GM12872 (cell line): ENCODE measurements at regions not wholly inside any gene's neighbourhood (a gene's known extent, or its start where the extent isn't known, plus 50 kb on each side); places are given as distances from the start of the nearest gene placed in this dataset.

Source experiments
- TF ChIP-seq, protein P1 (sequence below): IDR thresholded peaks from 3 replicates; pipeline ENCODE4 v1.5.1; 2011; ENCODE audit warnings: low read depth, mild to moderate bottlenecking, low read length, moderate library complexity; ENCODE audit not compliant: insufficient read depth

GRCh38 chr1:25099343-25099951, 132.9 kb downstream of the SYF2 start:
- TF ChIP-seq, protein P1, sequence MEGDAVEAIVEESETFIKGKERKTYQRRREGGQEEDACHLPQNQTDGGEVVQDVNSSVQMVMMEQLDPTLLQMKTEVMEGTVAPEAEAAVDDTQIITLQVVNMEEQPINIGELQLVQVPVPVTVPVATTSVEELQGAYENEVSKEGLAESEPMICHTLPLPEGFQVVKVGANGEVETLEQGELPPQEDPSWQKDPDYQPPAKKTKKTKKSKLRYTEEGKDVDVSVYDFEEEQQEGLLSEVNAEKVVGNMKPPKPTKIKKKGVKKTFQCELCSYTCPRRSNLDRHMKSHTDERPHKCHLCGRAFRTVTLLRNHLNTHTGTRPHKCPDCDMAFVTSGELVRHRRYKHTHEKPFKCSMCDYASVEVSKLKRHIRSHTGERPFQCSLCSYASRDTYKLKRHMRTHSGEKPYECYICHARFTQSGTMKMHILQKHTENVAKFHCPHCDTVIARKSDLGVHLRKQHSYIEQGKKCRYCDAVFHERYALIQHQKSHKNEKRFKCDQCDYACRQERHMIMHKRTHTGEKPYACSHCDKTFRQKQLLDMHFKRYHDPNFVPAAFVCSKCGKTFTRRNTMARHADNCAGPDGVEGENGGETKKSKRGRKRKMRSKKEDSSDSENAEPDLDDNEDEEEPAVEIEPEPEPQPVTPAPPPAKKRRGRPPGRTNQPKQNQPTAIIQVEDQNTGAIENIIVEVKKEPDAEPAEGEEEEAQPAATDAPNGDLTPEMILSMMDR = no peak

- TF ChIP-seq, protein P1 = no peak
These were observed 133.6 kb downstream of the SYF2 start for GRCh38 chr1:25098717-25099116.

GRCh38 chr1:25096307-25097150, 135.8 kb downstream of the SYF2 start:
- TF ChIP-seq, protein P1 = no peak

DNA sequence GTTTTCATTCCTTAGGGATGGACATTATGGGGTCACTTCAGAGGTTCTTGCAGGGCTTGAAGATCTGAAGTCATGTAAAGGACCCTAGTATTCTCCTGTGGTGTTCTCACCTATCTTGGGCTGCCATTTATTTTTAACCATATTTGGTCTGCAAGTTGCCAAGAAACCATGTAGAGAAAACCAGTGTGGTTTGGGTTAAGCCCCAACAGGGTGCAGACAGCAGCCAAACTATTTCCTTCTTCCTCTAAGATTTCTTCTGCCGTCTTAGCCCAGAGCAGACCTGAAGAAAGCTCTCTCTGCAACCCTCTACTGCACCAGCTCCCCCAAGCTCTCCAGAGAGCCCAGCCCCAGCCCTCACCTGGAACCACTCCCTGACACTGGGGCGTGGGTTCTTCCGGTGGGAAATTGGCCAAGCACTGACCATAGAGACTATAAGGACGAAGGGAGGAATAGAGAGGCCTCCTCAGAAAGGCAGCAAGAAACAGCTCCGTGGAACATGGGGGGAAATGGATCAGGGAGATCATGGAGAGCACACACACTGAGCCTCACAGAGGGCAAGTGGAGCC, 136.6 kb downstream of the SYF2 start:
- TF ChIP-seq, protein P1 = no peak

DNA sequence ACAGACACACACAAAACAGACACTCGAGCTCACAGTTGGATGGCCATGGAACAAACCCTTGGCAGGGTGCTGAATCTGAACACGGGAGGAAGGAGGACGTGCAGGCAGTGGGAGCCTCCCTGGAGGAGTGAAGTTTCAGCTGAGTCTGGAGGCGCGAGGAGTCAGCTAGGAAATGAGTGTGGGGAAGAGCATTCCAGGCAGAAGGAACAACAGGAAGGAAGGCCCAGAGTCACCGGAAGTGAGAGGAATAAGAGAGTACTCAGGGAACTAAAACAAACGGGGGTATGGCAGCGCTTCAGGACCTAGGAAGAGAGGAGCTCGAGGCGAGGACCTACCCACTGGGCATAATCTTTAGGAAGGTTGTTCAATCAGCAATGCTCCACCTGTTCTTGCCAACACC, 137.3 kb downstream of the SYF2 start:
- TF ChIP-seq, protein P1 = no peak

DNA sequence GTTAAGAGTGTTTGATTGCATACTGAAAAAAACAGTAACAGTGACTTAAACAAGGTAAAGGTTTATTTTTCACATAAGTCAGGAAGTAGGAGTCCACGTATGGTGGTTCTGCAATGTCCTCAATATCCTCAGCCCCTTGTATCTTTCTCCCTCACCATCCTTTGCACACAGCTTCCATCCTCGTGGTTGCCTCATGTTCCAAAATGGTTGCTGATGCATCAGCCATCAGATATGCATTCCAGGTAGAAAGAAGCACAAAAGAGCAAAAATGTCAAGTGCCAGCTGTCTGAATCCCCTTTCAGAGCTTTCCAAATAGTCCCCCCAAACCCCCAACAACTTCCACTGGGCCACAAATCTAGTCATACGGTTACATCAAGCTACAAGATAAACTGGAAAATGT, 138.1 kb downstream of the SYF2 start:
- TF ChIP-seq, protein P1 = no peak

DNA sequence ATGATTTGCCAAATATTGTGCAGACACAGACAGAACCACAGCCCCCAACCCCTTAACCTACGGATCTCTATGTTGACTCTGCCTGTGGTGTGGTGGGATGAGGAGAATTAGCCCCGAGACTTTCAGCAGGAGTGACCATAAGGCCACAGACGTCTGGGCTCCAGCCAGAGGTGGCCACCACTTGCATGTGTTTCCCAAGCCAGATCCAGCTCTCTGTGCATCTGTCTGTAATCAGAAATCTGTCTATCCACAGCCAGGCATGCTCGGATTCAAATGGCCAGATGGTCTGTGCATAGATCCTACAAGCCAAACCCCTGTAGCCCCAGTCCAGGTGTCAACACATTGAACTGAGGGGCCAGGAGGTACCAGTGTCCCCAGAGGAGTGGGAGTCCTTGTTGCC, 140.6 kb downstream of the SYF2 start:
- TF ChIP-seq, protein P1 = no peak
